ENCODE measurements at regions not wholly inside any gene's neighbourhood (a gene's known extent, or its start where the extent isn't known, plus 50 kb on each side); places are given as distances from the start of the nearest gene placed in this dataset.

- TF ChIP-seq EZH2phosphoT487 (IDR thresholded peaks at IDR 0.05; ENCODE audit: borderline replicate concordance, low read length) (no peak), CTCF (IDR thresholded peaks at IDR 0.05; ENCODE audit: low read depth, low read length, poor library complexity, severe bottlenecking) (no peak)
These were observed 1514.7 kb upstream of the SLC10A2 start for GRCh38 chr13:104580931-104581330.
